ENCODE measurements at regions not wholly inside any gene's neighbourhood (a gene's known extent, or its start where the extent isn't known, plus 50 kb on each side); places are given as distances from the start of the nearest gene placed in this dataset.

DNA sequence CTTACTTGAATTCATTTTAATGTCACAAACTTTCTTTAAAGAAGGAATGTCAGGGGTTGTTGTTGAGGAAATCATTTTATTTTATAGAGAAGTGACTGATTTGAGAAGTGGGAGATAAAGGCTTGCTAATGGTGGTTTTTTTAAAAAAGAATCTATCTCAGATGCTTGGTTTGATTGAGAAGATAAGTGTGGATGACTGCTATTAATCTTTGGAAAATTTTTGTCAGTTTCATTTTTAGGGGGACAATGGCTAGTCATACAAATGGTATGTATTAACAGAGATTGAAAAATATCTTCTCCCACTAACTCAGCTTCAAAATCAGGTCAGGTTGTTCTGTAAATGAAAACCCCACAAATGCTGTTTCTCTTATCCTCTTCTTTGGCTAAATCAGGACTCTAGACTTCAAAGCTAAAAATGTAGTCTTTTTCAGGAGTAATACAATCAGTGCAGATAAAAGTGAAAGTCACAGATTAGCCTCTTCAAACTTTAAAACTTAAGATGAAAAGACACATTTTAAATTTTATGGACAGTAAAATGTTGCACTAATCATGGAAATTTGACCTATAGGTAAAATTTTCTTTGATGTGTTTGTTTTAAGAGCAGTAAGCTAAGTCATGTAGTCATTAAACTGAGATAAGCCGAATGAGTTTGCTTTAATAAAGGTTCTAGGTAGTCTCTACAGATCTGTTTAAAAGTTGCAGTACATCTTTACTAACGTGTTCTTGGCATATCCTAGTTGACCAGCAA is 674.2 kb upstream of the VRK2 start:
- no peak for DNase-seq
- no peaks in the 10 kb centered on the region for H3K9me2 ChIP-seq
- no peaks in the 10 kb centered on the region for H3K36me3 ChIP-seq (replicated peaks in 1 of 2; ENCODE audit: control insufficient read depth in 1 of 2, insufficient read depth in 2 of 2, low read length in 1 of 2)
- no peaks in the 10 kb centered on the region for H3K27me3 ChIP-seq (ENCODE audit: insufficient read depth)
- no peak overlapping the region for H3K4me3 ChIP-seq (ENCODE audit: low read depth in 2 of 2, low read length in 1 of 2)
- H3K9ac ChIP-seq = peak overlapping the region; percentile 21; the same call in 1 of the 2 replicates
- H3K79me2 ChIP-seq (ENCODE audit: insufficient read depth) = no peaks in the 10 kb centered on the region
- H3K4me1 ChIP-seq (ENCODE audit: control insufficient read depth in 1 of 2, insufficient read depth in 2 of 2, low read depth in 1 of 2, low read length in 1 of 2) = peaks cover 0 to 26% of the 10 kb centered on the region in 2 experiments; a peak in 2 of 4 replicates
- peak overlapping the region; percentile 58 for H2AFZ ChIP-seq (ENCODE audit: low read depth)
- H3K4me2 ChIP-seq = peak overlapping the region; percentile 41
- H4K20me1 ChIP-seq (ENCODE audit: insufficient read depth) = no peaks in the 10 kb centered on the region
- peak overlapping the region; percentile 68 to 84; a peak in 3 of 4 replicates for H3K27ac ChIP-seq (ENCODE audit: low read depth in 2 of 2, low read length in 1 of 2)
- peaks cover 50% of the 10 kb centered on the region for H3F3A ChIP-seq (replicated peaks; ENCODE audit: insufficient read depth)
- 44% methylated on average over 2 of the region's 2 CpGs for WGBS (ENCODE audit: low lambda C conversion rate)
- POLR2A ChIA-PET = no interaction called here
- CTCF ChIA-PET = no interaction called here
- TF ChIP-seq EP300 (IDR thresholded peaks at IDR 0.05; ENCODE audit: borderline replicate concordance in 1 of 2, low read depth in 1 of 2, low read length in 1 of 2) = peak in 1 of 2 experiments; percentile 78; a peak in 2 of 4 replicates
- TF ChIP-seq NFIC (IDR thresholded peaks at IDR 0.05; ENCODE audit: borderline replicate concordance) = peak; percentile 26; the same call in 1 of the 2 replicates
- peak; percentile 70; the same call in 1 of the 2 replicates for TF ChIP-seq TEAD4 (IDR thresholded peaks at IDR 0.05; ENCODE audit: borderline replicate concordance, insufficient read depth)
- TF ChIP-seq FOSL2 (IDR thresholded peaks at IDR 0.05; ENCODE audit: borderline replicate concordance, low read depth) = peak; percentile 23; the same call in 1 of the 2 replicates
- no peak for TF ChIP-seq GABPA (IDR thresholded peaks at IDR 0.05; ENCODE audit: low read depth)
- peak; percentile 71 for TF ChIP-seq JUND (IDR thresholded peaks at IDR 0.05)
- 0 out of 2 replicates have a peak, but pooled peaks have one; percentile 25 for TF ChIP-seq RXRA (IDR thresholded peaks at IDR 0.05; ENCODE audit: borderline replicate concordance, low read depth)
- TF ChIP-seq, protein P1, sequence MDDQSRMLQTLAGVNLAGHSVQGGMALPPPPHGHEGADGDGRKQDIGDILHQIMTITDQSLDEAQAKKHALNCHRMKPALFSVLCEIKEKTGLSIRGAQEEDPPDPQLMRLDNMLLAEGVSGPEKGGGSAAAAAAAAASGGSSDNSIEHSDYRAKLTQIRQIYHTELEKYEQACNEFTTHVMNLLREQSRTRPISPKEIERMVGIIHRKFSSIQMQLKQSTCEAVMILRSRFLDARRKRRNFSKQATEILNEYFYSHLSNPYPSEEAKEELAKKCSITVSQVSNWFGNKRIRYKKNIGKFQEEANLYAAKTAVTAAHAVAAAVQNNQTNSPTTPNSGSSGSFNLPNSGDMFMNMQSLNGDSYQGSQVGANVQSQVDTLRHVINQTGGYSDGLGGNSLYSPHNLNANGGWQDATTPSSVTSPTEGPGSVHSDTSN (IDR thresholded peaks at IDR 0.05) = peak; percentile 88
- no peak for TF ChIP-seq YY1 (IDR thresholded peaks at IDR 0.05; ENCODE audit: low read depth)
- TF ChIP-seq TCF12 (IDR thresholded peaks at IDR 0.05) = peak; percentile 77
- H3K9me3 ChIP-seq = 0 out of 2 replicates have a peak, but pooled peaks cover 7% of the 10 kb centered on the region

DNA sequence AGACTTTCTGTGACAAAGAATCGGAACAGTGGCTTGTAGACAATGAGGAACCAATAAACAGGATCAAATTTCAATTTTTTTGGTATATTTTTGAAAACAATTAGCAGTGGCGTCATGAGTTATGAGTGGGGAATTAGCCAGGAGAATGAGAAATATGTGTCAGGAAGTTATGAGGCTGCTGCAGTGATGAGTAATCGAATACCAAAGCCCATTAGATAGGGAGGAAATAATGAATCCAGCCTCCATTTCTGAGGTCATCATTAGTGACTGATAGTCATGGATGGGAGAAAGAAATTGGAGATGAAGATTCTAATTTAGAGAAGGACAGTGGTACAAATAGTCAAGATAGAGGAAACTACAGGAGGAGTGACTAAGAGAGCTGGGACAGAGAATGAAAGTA is 673.1 kb upstream of the VRK2 start:
- H3K36me3 ChIP-seq (replicated peaks in 1 of 2; ENCODE audit: control insufficient read depth in 1 of 2, insufficient read depth in 2 of 2, low read length in 1 of 2) = no peaks in the 10 kb centered on the region
- H3K4me1 ChIP-seq (ENCODE audit: control insufficient read depth in 1 of 2, insufficient read depth in 2 of 2, low read depth in 1 of 2, low read length in 1 of 2) = peaks cover 0 to 26% of the 10 kb centered on the region in 2 experiments; a peak in 2 of 4 replicates
- H4K20me1 ChIP-seq (ENCODE audit: insufficient read depth) = no peaks in the 10 kb centered on the region
- no peak overlapping the region for H3K4me3 ChIP-seq (ENCODE audit: low read depth in 2 of 2, low read length in 1 of 2)
- H3K27ac ChIP-seq (ENCODE audit: low read depth in 2 of 2, low read length in 1 of 2) = peak overlapping the region; percentile 68 to 84; a peak in 3 of 4 replicates
- peak overlapping the region; percentile 41; the same call in 1 of the 2 replicates for H3K4me2 ChIP-seq
- no peaks in the 10 kb centered on the region for H3K27me3 ChIP-seq (ENCODE audit: insufficient read depth)
- WGBS (ENCODE audit: low lambda C conversion rate) = 4% methylated on average over 3 of the region's 3 CpGs
- peaks cover 50% of the 10 kb centered on the region for H3F3A ChIP-seq (replicated peaks; ENCODE audit: insufficient read depth)
- DNase-seq = no peak
- H3K79me2 ChIP-seq (ENCODE audit: insufficient read depth) = no peaks in the 10 kb centered on the region
- CTCF ChIA-PET = no interaction called here
- peak overlapping the region; percentile 43; the same call in 1 of the 2 replicates for H2AFZ ChIP-seq (ENCODE audit: low read depth)
- peak overlapping the region; percentile 44; the same call in 1 of the 2 replicates for H3K9ac ChIP-seq
- H3K9me3 ChIP-seq = 0 out of 2 replicates have a peak, but pooled peaks cover 7% of the 10 kb centered on the region
- no peaks in the 10 kb centered on the region for H3K9me2 ChIP-seq
- POLR2A ChIA-PET = no interaction called here
- no peak for TF ChIP-seq FOXJ3 (CRISPR knock-in tag; IDR thresholded peaks at IDR 0.05)
- TF ChIP-seq GABPA (IDR thresholded peaks at IDR 0.05; ENCODE audit: low read depth) = 0 out of 2 replicates have a peak, but pooled peaks have one; percentile 14
- no peak for TF ChIP-seq RCOR1 (IDR thresholded peaks at IDR 0.05; ENCODE audit: low read length)
- peak; percentile 97 for TF ChIP-seq JUND (IDR thresholded peaks at IDR 0.05)
- peak; percentile 91 for TF ChIP-seq FOSL2 (IDR thresholded peaks at IDR 0.05; ENCODE audit: borderline replicate concordance, low read depth)
- peak; percentile 21; the same call in 1 of the 2 replicates for TF ChIP-seq TAF1 (IDR thresholded peaks at IDR 0.05; ENCODE audit: borderline replicate concordance, low read depth, low read length)
- TF ChIP-seq RFX5 (IDR thresholded peaks at IDR 0.05; ENCODE audit: low read length) = no peak
- TF ChIP-seq NFIC (IDR thresholded peaks at IDR 0.05; ENCODE audit: borderline replicate concordance) = peak; percentile 77
- peak; percentile 31 to 98; a peak in 3 of 4 replicates for TF ChIP-seq EP300 (IDR thresholded peaks at IDR 0.05; ENCODE audit: borderline replicate concordance in 1 of 2, low read depth in 1 of 2, low read length in 1 of 2)
- peak; percentile 82 for TF ChIP-seq MEF2A (IDR thresholded peaks at IDR 0.05; ENCODE audit: borderline replicate concordance, low read depth)
- TF ChIP-seq, protein P2, sequence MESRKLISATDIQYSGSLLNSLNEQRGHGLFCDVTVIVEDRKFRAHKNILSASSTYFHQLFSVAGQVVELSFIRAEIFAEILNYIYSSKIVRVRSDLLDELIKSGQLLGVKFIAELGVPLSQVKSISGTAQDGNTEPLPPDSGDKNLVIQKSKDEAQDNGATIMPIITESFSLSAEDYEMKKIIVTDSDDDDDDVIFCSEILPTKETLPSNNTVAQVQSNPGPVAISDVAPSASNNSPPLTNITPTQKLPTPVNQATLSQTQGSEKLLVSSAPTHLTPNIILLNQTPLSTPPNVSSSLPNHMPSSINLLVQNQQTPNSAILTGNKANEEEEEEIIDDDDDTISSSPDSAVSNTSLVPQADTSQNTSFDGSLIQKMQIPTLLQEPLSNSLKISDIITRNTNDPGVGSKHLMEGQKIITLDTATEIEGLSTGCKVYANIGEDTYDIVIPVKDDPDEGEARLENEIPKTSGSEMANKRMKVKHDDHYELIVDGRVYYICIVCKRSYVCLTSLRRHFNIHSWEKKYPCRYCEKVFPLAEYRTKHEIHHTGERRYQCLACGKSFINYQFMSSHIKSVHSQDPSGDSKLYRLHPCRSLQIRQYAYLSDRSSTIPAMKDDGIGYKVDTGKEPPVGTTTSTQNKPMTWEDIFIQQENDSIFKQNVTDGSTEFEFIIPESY (IDR thresholded peaks at IDR 0.05; ENCODE audit: borderline replicate concordance, low read depth) = peak; percentile 80
- peak; percentile 91 for TF ChIP-seq TCF12 (IDR thresholded peaks at IDR 0.05)
- peak; percentile 66; the same call in 1 of the 2 replicates for TF ChIP-seq FOXM1 (IDR thresholded peaks at IDR 0.05; ENCODE audit: low read depth)
- no peak for TF ChIP-seq EZH2phosphoT487 (IDR thresholded peaks at IDR 0.05; ENCODE audit: borderline replicate concordance, low read depth)
- peak; percentile 73; the same call in 1 of the 2 replicates for TF ChIP-seq POLR2AphosphoS5 (IDR thresholded peaks at IDR 0.05; ENCODE audit: low read depth, low read length)
- TF ChIP-seq TEAD4 (IDR thresholded peaks at IDR 0.05; ENCODE audit: borderline replicate concordance, insufficient read depth) = peak; percentile 97
- TF ChIP-seq, protein P1 (IDR thresholded peaks at IDR 0.05) = peak; percentile 94
